Pancreas (tissue), 10 donors: ENCODE measurements at regions not wholly inside any gene's neighbourhood (a gene's known extent, or its start where the extent isn't known, plus 50 kb on each side); places are given as distances from the start of the nearest gene placed in this dataset.

Source experiments
- ATAC-seq, 4 donors: fragments of 200-7000 bp; cut with Tn5 transposase; one replicate each; pipeline versions ENCODE4 v1.8.0 to v1.9.1; 2020; ENCODE audit warnings: mild to moderate bottlenecking in 4 of 4, moderate library complexity in 4 of 4
- DNase-seq, 6 donors: peaks; one replicate each; pipeline ENCODE4 v3.0.0-alpha.2; 2020
- FAIRE-seq: peaks from 2 replicates; lab custom pipeline; 2012; peaks lifted over from hg19 to GRCh38; lab: Jason Lieb, UNC
- H3K27ac ChIP-seq, 4 donors: fragments of 200-600 bp; sonication (generic); 1 replicate in 3 of 4; 2 replicates in 1 of 4; pipeline versions ENCODE4 v1.5.0 to v1.8.0; 2020
- H3K27me3 ChIP-seq, 4 donors: fragments of 200-600 bp; one replicate each; pipeline ENCODE4 v1.8.0; 2021
- H3K36me3 ChIP-seq, 3 donors: fragments of 200-600 bp; sonication (generic) in 1 of 3; one replicate each; pipeline versions ENCODE4 v1.5.0 to v1.8.0; 2020 to 2021
- H3K4me1 ChIP-seq, 3 donors: fragments of 200-600 bp; one replicate each; pipeline ENCODE4 v1.8.0; 2021
- H3K4me3 ChIP-seq, 4 donors: fragments of 200-600 bp; sonication (generic) in 2 of 4; one replicate each; pipeline versions ENCODE4 v1.5.0 to v1.8.0; 2020 to 2021
- H3K9me3 ChIP-seq, 4 donors: fragments of 200-600 bp; one replicate each; pipeline ENCODE4 v1.8.0; 2021
- CTCF ChIP-seq, 4 donors: fragments of 200-600 bp; sonication (generic) in 3 of 4; IDR thresholded peaks; one replicate each; pipeline versions ENCODE4 v1.5.0 to v1.8.0; 2021; ENCODE audit warnings: antibody characterized with exemption in 4 of 4
- WGBS, 2 donors: extraction: QIAGEN DNeasy Blood & Tissue Kit; methylation state at CpG; one replicate each; pipeline ENCODE4 v1.1.7; 2013; 5-methylcytosine and 5-hydroxymethylcytosine counted together
- intact Hi-C, 3 donors: fragments of 100-400 bp; cut with DNase I; formaldehyde crosslinking; loops; one replicate each; pipeline versions ENCODE4 v1.11.1 to v1.14.2; 2022
- donor health status: healthy with polysubstance abuse.
- donor health status: DM: no; HTN: no; CAD: no; lungs with moderate emphysema.
- donor health status: DM: no; HTN: no; CAD: no.
- donor health status: control.
- donor health status: control.
- donor health status: Bipolar disorder and iron deficiency.
- donor health status: DM: yes; HTN: yes; CAD: no.
- donor health status: DM: no; HTN: no; CAD: no.
- donor health status: DM: no; HTN: no; CAD: no.
- donor health status: DM: yes; HTN: yes; CAD: no.

GRCh38 chr11:62024936-62025486, 57.6 kb upstream of the FTH1 start:
- no peak for FAIRE-seq

GRCh38 chr11:62022211-62022610, 54.8 kb upstream of the FTH1 start:
- no peaks in the 10 kb centered on the region for H3K9me3 ChIP-seq
- no peak for ATAC-seq

More at GRCh38 chr11:62024936-62025486, 57.6 kb upstream of the FTH1 start:
- WGBS, 2 donors, result 61 to 72% methylated on average over 6 of the region's 6 CpGs
- no peak for TF ChIP-seq CTCF (IDR thresholded peaks at IDR 0.05)
- peak overlapping the region in 1 of 4 donors; percentile 6 for H3K4me3 ChIP-seq
- H3K27ac ChIP-seq, result peak overlapping the region in 2 of 4 donors; percentile 60 to 76
- H3K9me3 ChIP-seq, result no peaks in the 10 kb centered on the region
- H3K27me3 ChIP-seq, result no peaks in the 10 kb centered on the region
- DNase-seq, result no peak
- intact Hi-C loops, result no loop called here
- peaks cover 0 to 5% (median 0%) of the 10 kb centered on the region in 3 donors for H3K4me1 ChIP-seq
- ATAC-seq, result no peak
- no peaks in the 10 kb centered on the region for H3K36me3 ChIP-seq

GRCh38 chr11:62020661-62021060, 53.2 kb upstream of the FTH1 start:
- ATAC-seq, result no peak
- Histone ChIP-seq H3K36me3 (no peaks in the 10 kb centered on the region), H3K27ac (no peak overlapping the region), H3K4me3 (no peak overlapping the region), H3K9me3 (no peaks in the 10 kb centered on the region), H3K27me3 (no peaks in the 10 kb centered on the region), H3K4me1 (peaks cover 0 to 5% (median 0%) of the 10 kb centered on the region in 3 donors)
- intact Hi-C loops, result no loop called here
- no peak for DNase-seq
- WGBS, 2 donors, result 83 to 85% methylated on average over 3 of the region's 3 CpGs
- no peak for FAIRE-seq
- no peak for TF ChIP-seq CTCF (IDR thresholded peaks at IDR 0.05)

More at GRCh38 chr11:62022211-62022610, 54.8 kb upstream of the FTH1 start:
- intact Hi-C loops, result no loop called here
- TF ChIP-seq CTCF (IDR thresholded peaks at IDR 0.05), result no peak
- H3K4me3 ChIP-seq, result no peak overlapping the region
- no peaks in the 10 kb centered on the region for H3K27me3 ChIP-seq
- H3K36me3 ChIP-seq, result no peaks in the 10 kb centered on the region
- 61 to 75% methylated on average over 3 of the region's 3 CpGs for WGBS, 2 donors
- H3K4me1 ChIP-seq, result peaks cover 0 to 5% (median 0%) of the 10 kb centered on the region in 3 donors
- FAIRE-seq (no peak), DNase-seq (no peak)
- H3K27ac ChIP-seq, result no peak overlapping the region

- Histone ChIP-seq H3K27ac (no peak overlapping the region), H3K27me3 (no peaks in the 10 kb centered on the region), H3K4me1 (no peaks in the 10 kb centered on the region), H3K9me3 (no peaks in the 10 kb centered on the region), H3K4me3 (no peak overlapping the region), H3K36me3 (no peaks in the 10 kb centered on the region)
- DNase-seq, result no peak
- WGBS, 2 donors, result 98 to 100% methylated on average over 2 of the region's 2 CpGs
- TF ChIP-seq CTCF (IDR thresholded peaks at IDR 0.05), result no peak
- FAIRE-seq, result no peak
- ATAC-seq, result peak in 2 of 4 donors; percentile 27 to 41
- intact Hi-C loops, result no loop called here
Observed at GRCh38 chr11:62018981-62019664, 51.7 kb upstream of the FTH1 start.
